ENCODE measurements at regions not wholly inside any gene's neighbourhood (a gene's known extent, or its start where the extent isn't known, plus 50 kb on each side); places are given as distances from the start of the nearest gene placed in this dataset.
"Not testable (repeated sequence)": the region's sequence is repeated elsewhere in the genome, so short reads cannot be mapped to it uniquely, and the experiment has no call there.

GRCh38 chr12:91461061-91461460, 278.4 kb upstream of the DCN start:
- Mint-ChIP-seq H3K27me3 (peaks cover 11% of the 10 kb centered on the region), H3K4me1 (peaks cover 7% of the 10 kb centered on the region), H3K27ac (no peak overlapping the region), H3K36me3 (no peaks in the 10 kb centered on the region), H3K4me3 (no peak overlapping the region), H3K9me3 (peaks cover 2% of the 10 kb centered on the region)
- no peak for ATAC-seq

- peaks cover 11% of the 10 kb centered on the region for H3K27me3 Mint-ChIP-seq
- H3K36me3 Mint-ChIP-seq, result no peaks in the 10 kb centered on the region
- peaks cover 7% of the 10 kb centered on the region for H3K4me1 Mint-ChIP-seq
- H3K4me3 Mint-ChIP-seq, result no peak overlapping the region
- peaks cover under 1% of the 10 kb centered on the region for H3K9me3 Mint-ChIP-seq
- H3K27ac Mint-ChIP-seq, result no peak overlapping the region
- ATAC-seq, result no peak
Measured at GRCh38 chr12:91460469-91460868, 277.9 kb upstream of the DCN start.

GRCh38 chr12:91455321-91455720, 272.7 kb upstream of the DCN start:
- no peak overlapping the region for H3K27ac Mint-ChIP-seq

GRCh38 chr12:91454179-91454578, 271.6 kb upstream of the DCN start:
- no peak for ATAC-seq
- no peaks in the 10 kb centered on the region for H3K36me3 Mint-ChIP-seq
- peaks cover 6% of the 10 kb centered on the region for H3K9me3 Mint-ChIP-seq
- H3K27ac Mint-ChIP-seq, result no peak overlapping the region
- peaks cover 11% of the 10 kb centered on the region for H3K27me3 Mint-ChIP-seq
- H3K4me1 Mint-ChIP-seq, result no peaks in the 10 kb centered on the region
- H3K4me3 Mint-ChIP-seq, result no peak overlapping the region

More at GRCh38 chr12:91455321-91455720, 272.7 kb upstream of the DCN start:
- peaks cover 11% of the 10 kb centered on the region for H3K27me3 Mint-ChIP-seq
- no peak overlapping the region for H3K4me3 Mint-ChIP-seq
- no peaks in the 10 kb centered on the region for H3K36me3 Mint-ChIP-seq
- H3K4me1 Mint-ChIP-seq, result no peaks in the 10 kb centered on the region
- peaks cover 6% of the 10 kb centered on the region for H3K9me3 Mint-ChIP-seq
- ATAC-seq, result no peak

GRCh38 chr12:91452464-91452863, 269.8 kb upstream of the DCN start:
- H3K9me3 Mint-ChIP-seq, H3K4me1 Mint-ChIP-seq, H3K4me3 Mint-ChIP-seq, ATAC-seq, H3K36me3 Mint-ChIP-seq, H3K27ac Mint-ChIP-seq: not testable (repeated sequence)
- H3K27me3 Mint-ChIP-seq, result peaks cover 11% of the 10 kb centered on the region

GRCh38 chr12:91441993-91442952, 259.7 kb upstream of the DCN start:
- Mint-ChIP-seq H3K36me3 (no peaks in the 10 kb centered on the region), H3K4me1 (peaks cover 13% of the 10 kb centered on the region), H3K4me3 (no peak overlapping the region), H3K27ac (no peak overlapping the region), H3K9me3 (no peaks in the 10 kb centered on the region), H3K27me3 (peaks cover 11% of the 10 kb centered on the region)
- ATAC-seq, result no peak

- Mint-ChIP-seq H3K4me3 (no peak overlapping the region), H3K27ac (no peak overlapping the region), H3K27me3 (peaks cover 11% of the 10 kb centered on the region), H3K9me3 (no peaks in the 10 kb centered on the region), H3K36me3 (no peaks in the 10 kb centered on the region), H3K4me1 (peaks cover 13% of the 10 kb centered on the region)
- ATAC-seq, result no peak
Measured at GRCh38 chr12:91441246-91441645, 258.6 kb upstream of the DCN start.

- no peaks in the 10 kb centered on the region for H3K9me3 Mint-ChIP-seq
- H3K27me3 Mint-ChIP-seq, result peaks cover 9% of the 10 kb centered on the region
- no peak overlapping the region for H3K4me3 Mint-ChIP-seq
Measured at GRCh38 chr12:91434081-91434480, 251.5 kb upstream of the DCN start.

GRCh38 chr12:91432755-91433154, 250.1 kb upstream of the DCN start:
- peaks cover 9% of the 10 kb centered on the region for H3K27me3 Mint-ChIP-seq
- H3K27ac Mint-ChIP-seq, result no peak overlapping the region
- H3K4me3 Mint-ChIP-seq, result no peak overlapping the region
- H3K36me3 Mint-ChIP-seq, result no peaks in the 10 kb centered on the region
- no peaks in the 10 kb centered on the region for H3K9me3 Mint-ChIP-seq
- ATAC-seq, result no peak
- no peaks in the 10 kb centered on the region for H3K4me1 Mint-ChIP-seq

More at GRCh38 chr12:91434081-91434480, 251.5 kb upstream of the DCN start:
- H3K36me3 Mint-ChIP-seq, result no peaks in the 10 kb centered on the region
- H3K27ac Mint-ChIP-seq, result no peak overlapping the region
- no peak for ATAC-seq
- peaks cover 13% of the 10 kb centered on the region for H3K4me1 Mint-ChIP-seq

GRCh38 chr12:91432089-91432488, 249.5 kb upstream of the DCN start:
- H3K9me3 Mint-ChIP-seq, result no peaks in the 10 kb centered on the region
- H3K4me3 Mint-ChIP-seq, result no peak overlapping the region
- peaks cover 9% of the 10 kb centered on the region for H3K27me3 Mint-ChIP-seq
- no peak for ATAC-seq
- no peaks in the 10 kb centered on the region for H3K36me3 Mint-ChIP-seq
- no peaks in the 10 kb centered on the region for H3K4me1 Mint-ChIP-seq
- H3K27ac Mint-ChIP-seq, result no peak overlapping the region

- H3K27me3 Mint-ChIP-seq, result no peaks in the 10 kb centered on the region
- no peak for ATAC-seq
- H3K36me3 Mint-ChIP-seq, result no peaks in the 10 kb centered on the region
- no peaks in the 10 kb centered on the region for H3K4me1 Mint-ChIP-seq
- H3K4me3 Mint-ChIP-seq, result no peak overlapping the region
- no peaks in the 10 kb centered on the region for H3K9me3 Mint-ChIP-seq
- H3K27ac Mint-ChIP-seq, result no peak overlapping the region
Measured at GRCh38 chr12:91424506-91424905, 241.9 kb upstream of the DCN start.

- H3K9me3 Mint-ChIP-seq, result no peaks in the 10 kb centered on the region
- H3K27me3 Mint-ChIP-seq, result no peaks in the 10 kb centered on the region
- no peaks in the 10 kb centered on the region for H3K36me3 Mint-ChIP-seq
- no peak overlapping the region for H3K4me3 Mint-ChIP-seq
- no peaks in the 10 kb centered on the region for H3K4me1 Mint-ChIP-seq
- ATAC-seq, result no peak
- no peak overlapping the region for H3K27ac Mint-ChIP-seq
Measured at GRCh38 chr12:91423693-91424050, 241.1 kb upstream of the DCN start.

GRCh38 chr12:91422811-91423692, 240.4 kb upstream of the DCN start:
- Mint-ChIP-seq H3K27me3 (no peaks in the 10 kb centered on the region), H3K9me3 (no peaks in the 10 kb centered on the region), H3K4me1 (no peaks in the 10 kb centered on the region), H3K27ac (no peak overlapping the region), H3K4me3 (no peak overlapping the region), H3K36me3 (no peaks in the 10 kb centered on the region)
- ATAC-seq, result no peak

GRCh38 chr12:91422127-91422526, 239.5 kb upstream of the DCN start:
- ATAC-seq, result no peak
- H3K9me3 Mint-ChIP-seq, result no peaks in the 10 kb centered on the region
- no peak overlapping the region for H3K27ac Mint-ChIP-seq
- H3K4me3 Mint-ChIP-seq, result no peak overlapping the region
- no peaks in the 10 kb centered on the region for H3K36me3 Mint-ChIP-seq
- no peaks in the 10 kb centered on the region for H3K27me3 Mint-ChIP-seq
- H3K4me1 Mint-ChIP-seq, result no peaks in the 10 kb centered on the region

- no peaks in the 10 kb centered on the region for H3K36me3 Mint-ChIP-seq
- H3K27me3 Mint-ChIP-seq, result no peaks in the 10 kb centered on the region
- H3K27ac Mint-ChIP-seq, result no peak overlapping the region
- no peak overlapping the region for H3K4me3 Mint-ChIP-seq
- no peak for ATAC-seq
- no peaks in the 10 kb centered on the region for H3K4me1 Mint-ChIP-seq
- H3K9me3 Mint-ChIP-seq, result no peaks in the 10 kb centered on the region
Measured at GRCh38 chr12:91419809-91420208, 237.2 kb upstream of the DCN start.

Data from stimulated activated memory B cell treated with anti-CD40 and anti-IgM and Interleukin-4, amounts not matched to agents 10 μg/mL and 1 μg/mL and 100 μg/mL, for 72 hours (primary cell).